AG10803 (cell line): ENCODE measurements at regions not wholly inside any gene's neighbourhood (a gene's known extent, or its start where the extent isn't known, plus 50 kb on each side); places are given as distances from the start of the nearest gene placed in this dataset.

Source experiments
- DNase-seq: peaks from one replicate; pipeline ENCODE4 v3.0.0; 2010; ENCODE audit warnings: low read depth
- H3K4me3 ChIP-seq: 2 replicates; pipeline ENCODE4 v1.5.1; 2011; ENCODE audit warnings: mild to moderate bottlenecking, low read length, control low read depth
- CTCF ChIP-seq: conservative IDR thresholded peaks from 2 replicates; pipeline ENCODE4 v1.5.1; 2011; ENCODE audit warnings: mild to moderate bottlenecking, low read length, control low read depth, inconsistent platforms

GRCh38 chr11:109735128-109735527 lies 313.1 kb downstream of the C11orf87 start:
- no peak for TF ChIP-seq CTCF
- no peak for DNase-seq
- H3K4me3 ChIP-seq: no peak overlapping the region

GRCh38 chr11:109739379-109739778 lies 317.4 kb downstream of the C11orf87 start:
- no peak for TF ChIP-seq CTCF
- no peak overlapping the region for H3K4me3 ChIP-seq
- DNase-seq: peak; percentile 9

- no peak for TF ChIP-seq CTCF
- no peak for DNase-seq
- no peak overlapping the region for H3K4me3 ChIP-seq
Measured at GRCh38 chr11:109745996-109746625, 324.1 kb downstream of the C11orf87 start.

- no peak for DNase-seq
- H3K4me3 ChIP-seq: no peak overlapping the region
- TF ChIP-seq CTCF: no peak
Measured at GRCh38 chr11:109747839-109748238, 325.8 kb downstream of the C11orf87 start.

GRCh38 chr11:109749476-109749875 lies 327.5 kb downstream of the C11orf87 start:
- TF ChIP-seq CTCF: no peak
- no peak overlapping the region for H3K4me3 ChIP-seq
- no peak for DNase-seq

GRCh38 chr11:109750964-109751363 lies 329.0 kb downstream of the C11orf87 start:
- H3K4me3 ChIP-seq: no peak overlapping the region
- no peak for TF ChIP-seq CTCF
- no peak for DNase-seq

- H3K4me3 ChIP-seq: no peak overlapping the region
- peak; percentile 28 for DNase-seq
- TF ChIP-seq CTCF: no peak
Measured at GRCh38 chr11:109752212-109752825, 330.3 kb downstream of the C11orf87 start.
